ENCODE measurements at regions not wholly inside any gene's neighbourhood (a gene's known extent, or its start where the extent isn't known, plus 50 kb on each side); places are given as distances from the start of the nearest gene placed in this dataset.

- no peak for TF ChIP-seq CTCF (IDR thresholded peaks at IDR 0.05)
- no peak for TF ChIP-seq POLR2A (IDR thresholded peaks at IDR 0.05)
- TF ChIP-seq EP300 (IDR thresholded peaks at IDR 0.05): no peak
- TF ChIP-seq POLR2AphosphoS5 (IDR thresholded peaks at IDR 0.05): no peak
These were observed 58.4 kb upstream of the PROX1 start for GRCh38 chr1:213929398-213929797.
